ENCODE measurements at regions not wholly inside any gene's neighbourhood (a gene's known extent, or its start where the extent isn't known, plus 50 kb on each side); places are given as distances from the start of the nearest gene placed in this dataset.

DNA sequence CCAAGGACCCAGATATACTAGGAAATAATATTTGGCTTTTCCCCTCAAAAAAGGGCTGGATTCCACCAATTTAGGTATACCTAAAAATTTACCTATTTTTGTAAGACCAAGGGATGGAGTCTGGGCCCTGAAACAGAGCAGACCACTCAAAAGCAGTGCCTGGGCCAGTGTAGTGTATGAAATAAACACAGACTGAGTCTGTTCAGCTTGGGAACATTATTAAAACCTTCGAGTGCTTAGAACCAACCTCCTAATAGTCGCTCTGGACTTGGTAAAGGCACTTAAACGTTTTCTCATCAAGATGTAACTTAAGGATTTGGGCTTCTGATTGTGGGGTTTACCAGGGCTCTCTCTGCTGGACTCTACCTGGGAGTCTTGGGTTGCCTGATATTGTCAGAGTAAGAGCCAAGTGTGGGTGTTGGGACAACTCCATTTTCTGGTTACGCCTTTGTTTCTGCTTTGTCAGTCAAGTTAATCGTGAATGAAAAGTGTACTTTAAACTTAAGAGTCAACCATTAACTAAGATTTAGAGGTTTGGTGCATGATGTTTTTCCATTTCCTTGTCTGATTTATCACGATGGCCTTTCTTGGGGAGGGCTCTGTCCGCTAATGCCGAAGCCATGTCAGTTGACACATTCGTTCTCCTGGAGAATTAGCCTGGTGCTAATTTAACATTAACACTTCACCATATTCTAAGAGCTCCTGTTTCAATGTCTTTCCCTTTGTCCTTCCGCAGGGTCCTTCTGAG, 221.0 kb upstream of the TPM1 start:
- Histone ChIP-seq H3K4me3 (ENCODE audit: low read depth in 1 of 3, low read length in 3 of 3) (no peak overlapping the region), H3K4me1 (ENCODE audit: control insufficient read depth in 4 of 4, insufficient read depth in 4 of 4, low read length in 3 of 4) (peaks cover 5 to 21% (median 15%) of the 10 kb centered on the region in 4 donors), H3K36me3 (ENCODE audit: control insufficient read depth in 4 of 4, insufficient read depth in 3 of 4, low read depth in 1 of 4, low read length in 3 of 4) (no peaks in the 10 kb centered on the region), H3K27ac (ENCODE audit: low read depth in 1 of 2, low read length in 2 of 2) (peak overlapping the region; percentile 86 to 95), H3K9me3 (ENCODE audit: control insufficient read depth in 4 of 4, low read length in 3 of 4) (no peaks in the 10 kb centered on the region), H3K27me3 (ENCODE audit: control insufficient read depth in 4 of 4, insufficient read depth in 4 of 4, low read length in 3 of 4) (no peaks in the 10 kb centered on the region), H3K9ac (ENCODE audit: low read depth in 1 of 2, low read length in 2 of 2) (peak overlapping the region; percentile 28 to 39)
- TF ChIP-seq, protein P1, sequence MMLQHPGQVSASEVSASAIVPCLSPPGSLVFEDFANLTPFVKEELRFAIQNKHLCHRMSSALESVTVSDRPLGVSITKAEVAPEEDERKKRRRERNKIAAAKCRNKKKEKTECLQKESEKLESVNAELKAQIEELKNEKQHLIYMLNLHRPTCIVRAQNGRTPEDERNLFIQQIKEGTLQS (IDR thresholded peaks at IDR 0.05): peak; percentile 24
- peak in 1 of 2 donors; percentile 54 for TF ChIP-seq GABPA (IDR thresholded peaks at IDR 0.05 in 1 of 2, conservative IDR thresholded peaks at IDR 0.05 in 1 of 2)
- TF ChIP-seq, protein P2, sequence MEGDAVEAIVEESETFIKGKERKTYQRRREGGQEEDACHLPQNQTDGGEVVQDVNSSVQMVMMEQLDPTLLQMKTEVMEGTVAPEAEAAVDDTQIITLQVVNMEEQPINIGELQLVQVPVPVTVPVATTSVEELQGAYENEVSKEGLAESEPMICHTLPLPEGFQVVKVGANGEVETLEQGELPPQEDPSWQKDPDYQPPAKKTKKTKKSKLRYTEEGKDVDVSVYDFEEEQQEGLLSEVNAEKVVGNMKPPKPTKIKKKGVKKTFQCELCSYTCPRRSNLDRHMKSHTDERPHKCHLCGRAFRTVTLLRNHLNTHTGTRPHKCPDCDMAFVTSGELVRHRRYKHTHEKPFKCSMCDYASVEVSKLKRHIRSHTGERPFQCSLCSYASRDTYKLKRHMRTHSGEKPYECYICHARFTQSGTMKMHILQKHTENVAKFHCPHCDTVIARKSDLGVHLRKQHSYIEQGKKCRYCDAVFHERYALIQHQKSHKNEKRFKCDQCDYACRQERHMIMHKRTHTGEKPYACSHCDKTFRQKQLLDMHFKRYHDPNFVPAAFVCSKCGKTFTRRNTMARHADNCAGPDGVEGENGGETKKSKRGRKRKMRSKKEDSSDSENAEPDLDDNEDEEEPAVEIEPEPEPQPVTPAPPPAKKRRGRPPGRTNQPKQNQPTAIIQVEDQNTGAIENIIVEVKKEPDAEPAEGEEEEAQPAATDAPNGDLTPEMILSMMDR (IDR thresholded peaks at IDR 0.05; ENCODE audit: low read depth, low read length, missing input control): no peak
- TF ChIP-seq TAF1 (conservative IDR thresholded peaks at IDR 0.05): peak; percentile 67
- TF ChIP-seq EGR1 (IDR thresholded peaks at IDR 0.05; ENCODE audit: low read depth in 2 of 2): peak in 1 of 2 donors; percentile 77
- TF ChIP-seq HNF4A (conservative IDR thresholded peaks at IDR 0.05): peak; percentile 86 to 92
- TF ChIP-seq FOXA1 (IDR thresholded peaks at IDR 0.05): peak; percentile 11
- TF ChIP-seq RXRA (IDR thresholded peaks at IDR 0.05): peak; percentile 50 to 72
- TF ChIP-seq JUND (IDR thresholded peaks at IDR 0.05): peak; percentile 32 to 85
- TF ChIP-seq, protein P3, sequence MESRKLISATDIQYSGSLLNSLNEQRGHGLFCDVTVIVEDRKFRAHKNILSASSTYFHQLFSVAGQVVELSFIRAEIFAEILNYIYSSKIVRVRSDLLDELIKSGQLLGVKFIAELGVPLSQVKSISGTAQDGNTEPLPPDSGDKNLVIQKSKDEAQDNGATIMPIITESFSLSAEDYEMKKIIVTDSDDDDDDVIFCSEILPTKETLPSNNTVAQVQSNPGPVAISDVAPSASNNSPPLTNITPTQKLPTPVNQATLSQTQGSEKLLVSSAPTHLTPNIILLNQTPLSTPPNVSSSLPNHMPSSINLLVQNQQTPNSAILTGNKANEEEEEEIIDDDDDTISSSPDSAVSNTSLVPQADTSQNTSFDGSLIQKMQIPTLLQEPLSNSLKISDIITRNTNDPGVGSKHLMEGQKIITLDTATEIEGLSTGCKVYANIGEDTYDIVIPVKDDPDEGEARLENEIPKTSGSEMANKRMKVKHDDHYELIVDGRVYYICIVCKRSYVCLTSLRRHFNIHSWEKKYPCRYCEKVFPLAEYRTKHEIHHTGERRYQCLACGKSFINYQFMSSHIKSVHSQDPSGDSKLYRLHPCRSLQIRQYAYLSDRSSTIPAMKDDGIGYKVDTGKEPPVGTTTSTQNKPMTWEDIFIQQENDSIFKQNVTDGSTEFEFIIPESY (IDR thresholded peaks at IDR 0.05): peak; percentile 73
- TF ChIP-seq YY1 (IDR thresholded peaks at IDR 0.05): peak; percentile 97
- TF ChIP-seq NR2F2 (IDR thresholded peaks at IDR 0.05): no peak
- peak; percentile 93 for TF ChIP-seq SP1 (IDR thresholded peaks at IDR 0.05)
- TF ChIP-seq, protein P4, sequence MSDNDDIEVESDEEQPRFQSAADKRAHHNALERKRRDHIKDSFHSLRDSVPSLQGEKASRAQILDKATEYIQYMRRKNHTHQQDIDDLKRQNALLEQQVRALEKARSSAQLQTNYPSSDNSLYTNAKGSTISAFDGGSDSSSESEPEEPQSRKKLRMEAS (IDR thresholded peaks at IDR 0.05): peak; percentile 80
- peak; percentile 77 for TF ChIP-seq HNF4G (IDR thresholded peaks at IDR 0.05)
- TF ChIP-seq RAD21 (IDR thresholded peaks at IDR 0.05): peak; percentile 42 to 48
- TF ChIP-seq, protein P5, sequence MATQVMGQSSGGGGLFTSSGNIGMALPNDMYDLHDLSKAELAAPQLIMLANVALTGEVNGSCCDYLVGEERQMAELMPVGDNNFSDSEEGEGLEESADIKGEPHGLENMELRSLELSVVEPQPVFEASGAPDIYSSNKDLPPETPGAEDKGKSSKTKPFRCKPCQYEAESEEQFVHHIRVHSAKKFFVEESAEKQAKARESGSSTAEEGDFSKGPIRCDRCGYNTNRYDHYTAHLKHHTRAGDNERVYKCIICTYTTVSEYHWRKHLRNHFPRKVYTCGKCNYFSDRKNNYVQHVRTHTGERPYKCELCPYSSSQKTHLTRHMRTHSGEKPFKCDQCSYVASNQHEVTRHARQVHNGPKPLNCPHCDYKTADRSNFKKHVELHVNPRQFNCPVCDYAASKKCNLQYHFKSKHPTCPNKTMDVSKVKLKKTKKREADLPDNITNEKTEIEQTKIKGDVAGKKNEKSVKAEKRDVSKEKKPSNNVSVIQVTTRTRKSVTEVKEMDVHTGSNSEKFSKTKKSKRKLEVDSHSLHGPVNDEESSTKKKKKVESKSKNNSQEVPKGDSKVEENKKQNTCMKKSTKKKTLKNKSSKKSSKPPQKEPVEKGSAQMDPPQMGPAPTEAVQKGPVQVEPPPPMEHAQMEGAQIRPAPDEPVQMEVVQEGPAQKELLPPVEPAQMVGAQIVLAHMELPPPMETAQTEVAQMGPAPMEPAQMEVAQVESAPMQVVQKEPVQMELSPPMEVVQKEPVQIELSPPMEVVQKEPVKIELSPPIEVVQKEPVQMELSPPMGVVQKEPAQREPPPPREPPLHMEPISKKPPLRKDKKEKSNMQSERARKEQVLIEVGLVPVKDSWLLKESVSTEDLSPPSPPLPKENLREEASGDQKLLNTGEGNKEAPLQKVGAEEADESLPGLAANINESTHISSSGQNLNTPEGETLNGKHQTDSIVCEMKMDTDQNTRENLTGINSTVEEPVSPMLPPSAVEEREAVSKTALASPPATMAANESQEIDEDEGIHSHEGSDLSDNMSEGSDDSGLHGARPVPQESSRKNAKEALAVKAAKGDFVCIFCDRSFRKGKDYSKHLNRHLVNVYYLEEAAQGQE (IDR thresholded peaks at IDR 0.05): peak; percentile 93
- peak; percentile 48 for TF ChIP-seq FOXA2 (IDR thresholded peaks at IDR 0.05)
- DNase-seq (ENCODE audit: low spot score): no peak
- WGBS: 39% methylated on average over 10 of the region's 10 CpGs

Measured in liver (tissue), 8 donors.